ENCODE measurements at regions not wholly inside any gene's neighbourhood (a gene's known extent, or its start where the extent isn't known, plus 50 kb on each side); places are given as distances from the start of the nearest gene placed in this dataset.

DNA sequence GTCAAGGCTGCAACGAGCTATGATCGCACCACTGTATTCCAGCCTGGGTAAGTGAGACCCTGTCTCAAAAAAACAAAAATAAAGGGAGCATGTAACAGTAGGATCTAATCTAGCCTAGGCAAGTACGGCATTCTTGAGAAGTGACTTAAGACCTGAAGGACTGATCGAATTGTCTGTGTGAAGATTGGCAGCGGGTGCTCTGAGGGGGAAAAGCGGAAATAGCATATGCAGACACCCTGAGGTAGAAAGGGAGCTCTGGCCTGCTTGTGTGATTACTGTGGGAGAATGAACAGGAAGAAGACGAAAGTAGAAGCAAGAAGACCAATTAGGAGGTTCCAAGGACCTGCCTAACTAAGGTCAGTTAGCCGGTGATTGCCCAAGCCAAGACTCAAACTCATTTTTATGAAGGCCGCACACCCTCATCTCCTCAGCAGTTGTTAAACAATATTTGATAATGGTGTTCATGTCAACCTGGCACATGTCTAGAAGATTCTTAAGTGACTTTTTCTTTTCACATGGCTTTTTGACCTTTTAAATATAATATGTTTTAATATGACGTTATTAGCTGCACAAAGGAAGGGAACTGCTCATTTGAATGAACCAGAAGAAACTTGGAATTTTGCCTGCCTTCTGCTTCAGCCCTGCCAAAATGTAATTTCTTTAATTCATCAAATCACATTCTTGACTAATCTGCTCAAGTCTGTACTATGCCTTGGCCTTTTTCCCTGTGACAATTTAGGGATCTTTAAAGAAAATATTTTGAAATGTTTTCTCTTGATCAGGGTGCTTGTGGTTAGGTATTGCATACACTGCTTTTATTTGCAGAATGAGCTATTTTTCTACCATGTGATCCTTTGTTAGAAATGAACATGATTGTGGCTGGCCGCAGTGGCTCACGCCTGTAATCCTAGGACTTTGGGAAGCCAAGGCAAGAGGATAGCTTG, 289.2 kb upstream of the DMRT1 start:
- no peak for DNase-seq (ENCODE audit: low read depth)

DNA sequence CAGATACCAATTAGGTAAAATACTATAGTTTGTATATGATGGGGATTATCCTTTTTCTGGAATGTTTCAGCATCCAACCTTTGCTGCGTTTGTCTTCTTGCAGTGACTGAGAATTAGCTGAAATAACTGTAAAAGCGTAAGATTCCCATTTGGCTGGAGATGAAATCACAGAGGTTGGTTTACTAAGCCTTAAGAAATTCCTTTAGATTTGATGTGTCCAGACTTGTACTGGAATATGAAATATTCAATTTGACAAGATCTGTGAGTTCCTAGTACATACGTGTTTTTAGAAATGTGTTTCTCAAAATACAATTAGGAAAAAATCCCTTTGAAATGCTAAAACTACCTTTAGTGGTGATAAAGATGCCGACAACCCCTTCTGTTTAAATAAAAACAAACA, 286.0 kb upstream of the DMRT1 start:
- DNase-seq (ENCODE audit: low read depth) = no peak

DNA sequence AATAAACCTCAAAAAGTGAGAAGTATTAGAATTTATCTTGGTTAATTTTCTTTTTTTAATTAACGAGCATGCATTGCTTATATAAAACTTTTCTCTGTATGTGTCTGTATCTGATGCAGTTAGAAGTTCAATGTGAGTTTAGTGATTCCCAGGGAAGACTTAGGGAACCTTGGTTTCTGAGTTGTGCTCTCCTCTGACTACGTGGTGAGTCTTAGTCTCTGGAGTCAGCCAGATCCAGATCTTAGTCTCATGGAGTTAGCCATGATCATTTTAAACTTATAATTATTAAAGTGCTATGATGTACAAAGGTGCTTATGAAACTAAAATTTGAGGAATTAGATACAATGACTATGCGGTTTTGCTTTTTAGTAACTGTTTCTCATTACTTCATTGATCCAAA, 285.3 kb upstream of the DMRT1 start:
- no peak for DNase-seq (ENCODE audit: low read depth)

DNA sequence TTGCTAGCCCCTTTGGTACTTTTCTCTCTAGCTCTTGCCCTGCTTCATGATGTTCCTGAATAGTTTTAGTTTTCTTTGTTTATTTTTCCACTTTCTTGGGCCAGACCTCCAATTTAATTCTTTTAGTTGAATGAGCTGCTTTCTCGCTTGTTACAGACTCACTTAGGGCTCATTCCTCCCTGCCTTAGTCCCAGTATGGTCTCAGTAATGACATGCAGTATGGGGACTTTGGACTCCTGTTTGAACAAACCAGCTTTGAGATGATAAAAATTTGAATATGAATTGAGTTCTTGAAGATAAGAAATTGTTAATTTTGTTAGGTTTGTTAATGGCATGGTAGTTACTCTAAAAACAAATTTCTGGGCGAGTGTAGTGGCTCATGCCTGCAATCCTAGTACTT, 284.8 kb upstream of the DMRT1 start:
- DNase-seq (ENCODE audit: low read depth) = no peak

DNA sequence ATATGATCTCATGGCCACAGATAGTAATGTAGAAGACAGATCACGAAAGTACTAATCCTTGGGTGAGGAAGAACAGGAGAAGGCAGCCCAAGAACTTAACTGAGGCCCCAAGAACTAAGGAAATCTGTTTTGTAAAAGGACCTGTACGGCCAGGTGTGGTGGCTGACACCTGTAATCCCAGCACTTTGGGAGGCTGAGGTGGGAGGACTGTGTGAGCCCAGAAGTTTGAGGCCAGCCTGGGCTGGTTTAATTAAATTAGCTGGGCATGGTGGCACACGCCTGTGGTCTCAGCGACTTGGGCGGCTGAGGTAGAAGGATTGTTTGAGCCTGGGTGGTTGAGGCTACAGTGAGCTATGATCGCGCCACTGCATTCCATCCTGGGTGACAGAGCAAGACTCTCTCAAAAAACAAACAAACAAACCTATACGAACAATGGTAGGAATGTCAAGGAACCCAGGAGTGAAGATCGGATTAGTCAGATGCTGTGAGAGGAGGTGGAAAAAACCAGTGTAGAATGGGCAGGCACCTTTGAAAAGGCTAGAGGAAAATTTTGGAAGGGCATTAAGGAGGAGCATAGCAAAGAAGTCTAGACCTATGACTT, 283.8 kb upstream of the DMRT1 start:
- DNase-seq (ENCODE audit: low read depth) = no peak

DNA sequence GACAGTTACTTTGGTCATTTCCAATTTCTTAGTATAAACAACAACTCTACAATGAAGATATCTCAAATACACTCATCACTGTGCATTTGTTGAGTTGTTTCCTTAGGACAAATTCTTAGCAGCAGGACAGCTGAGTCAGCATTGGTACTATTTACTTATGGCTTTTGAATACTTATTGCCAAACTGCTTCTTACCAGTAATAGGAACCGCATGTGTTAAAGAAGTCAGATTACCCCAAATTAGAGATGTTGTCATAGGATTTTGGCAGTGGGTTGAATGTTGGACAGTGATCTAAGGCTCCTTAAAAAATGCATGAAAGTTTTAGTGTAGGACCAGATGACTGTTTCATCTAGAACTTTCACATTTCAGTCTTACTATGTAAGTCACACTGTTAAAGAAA, 280.1 kb upstream of the DMRT1 start:
- DNase-seq (ENCODE audit: low read depth) = no peak

DNA sequence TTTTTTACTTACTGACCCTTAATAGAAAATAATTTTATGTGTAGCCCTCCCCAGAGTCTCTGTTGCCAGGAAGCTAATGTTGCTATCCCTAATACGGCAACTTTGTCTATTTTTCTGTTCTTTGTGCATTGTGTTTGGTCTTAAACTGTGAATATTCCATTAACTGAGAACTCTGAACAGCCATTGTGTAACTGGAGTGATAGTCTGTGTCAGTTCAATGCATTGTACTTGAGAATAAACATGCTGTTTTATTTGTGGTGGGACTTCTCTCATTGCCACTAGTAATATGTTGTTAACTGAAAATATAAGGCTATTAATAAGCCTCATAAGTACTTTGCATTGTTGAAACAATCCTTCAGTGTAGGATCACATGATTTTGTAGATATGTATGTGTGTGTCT, 278.3 kb upstream of the DMRT1 start:
- no peak for DNase-seq (ENCODE audit: low read depth)

DNA sequence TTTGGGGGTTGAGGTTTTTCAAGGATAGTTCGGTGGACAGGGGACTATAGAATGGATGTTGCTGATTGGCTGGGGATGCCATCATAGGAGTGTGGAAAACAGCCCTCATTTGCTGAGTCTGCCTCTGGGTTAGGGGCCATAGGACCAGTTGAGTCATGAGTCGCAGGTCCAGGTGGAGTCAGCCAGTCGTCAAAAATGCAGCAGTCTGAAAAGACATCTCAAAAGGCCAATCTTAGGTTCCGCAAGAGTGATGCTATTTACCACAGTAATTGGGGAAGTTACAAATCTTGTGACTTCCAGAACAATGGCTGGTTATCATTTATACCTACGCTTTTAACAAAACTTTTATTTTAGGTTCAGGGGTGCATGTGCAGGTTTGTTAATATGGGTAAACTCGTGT, 276.0 kb upstream of the DMRT1 start:
- no peak for DNase-seq (ENCODE audit: low read depth)

DNA sequence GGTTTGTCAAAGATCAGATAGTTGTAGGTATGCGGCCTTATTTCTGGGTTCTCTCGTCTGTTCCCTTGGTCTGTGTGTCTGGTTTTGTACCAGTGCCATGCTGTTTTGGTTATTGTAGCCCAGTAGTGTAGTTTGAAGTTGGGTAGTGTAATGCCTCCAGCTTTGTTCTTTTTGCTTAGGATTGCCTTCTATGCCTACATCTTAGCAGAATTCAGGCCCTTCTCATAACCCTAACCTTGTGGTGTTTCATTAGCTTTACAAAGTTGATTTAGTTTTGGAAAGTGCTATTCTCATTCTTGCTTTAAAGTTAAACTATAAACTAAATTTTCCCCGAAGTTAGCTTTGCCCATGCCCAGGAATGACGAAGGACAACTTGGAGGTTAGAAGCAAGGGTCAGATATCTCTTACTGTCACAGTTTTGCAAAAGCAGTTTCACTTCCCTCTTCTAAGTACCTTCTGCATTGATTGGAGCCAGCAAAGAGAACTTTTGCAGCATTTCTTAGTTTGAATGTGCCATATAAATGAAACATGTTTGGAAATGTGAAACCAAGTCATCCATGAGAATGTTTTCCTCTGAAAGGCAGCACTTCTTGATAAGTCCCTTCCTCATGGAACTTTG, 274.3 kb upstream of the DMRT1 start:
- DNase-seq (ENCODE audit: low read depth) = no peak

DNA sequence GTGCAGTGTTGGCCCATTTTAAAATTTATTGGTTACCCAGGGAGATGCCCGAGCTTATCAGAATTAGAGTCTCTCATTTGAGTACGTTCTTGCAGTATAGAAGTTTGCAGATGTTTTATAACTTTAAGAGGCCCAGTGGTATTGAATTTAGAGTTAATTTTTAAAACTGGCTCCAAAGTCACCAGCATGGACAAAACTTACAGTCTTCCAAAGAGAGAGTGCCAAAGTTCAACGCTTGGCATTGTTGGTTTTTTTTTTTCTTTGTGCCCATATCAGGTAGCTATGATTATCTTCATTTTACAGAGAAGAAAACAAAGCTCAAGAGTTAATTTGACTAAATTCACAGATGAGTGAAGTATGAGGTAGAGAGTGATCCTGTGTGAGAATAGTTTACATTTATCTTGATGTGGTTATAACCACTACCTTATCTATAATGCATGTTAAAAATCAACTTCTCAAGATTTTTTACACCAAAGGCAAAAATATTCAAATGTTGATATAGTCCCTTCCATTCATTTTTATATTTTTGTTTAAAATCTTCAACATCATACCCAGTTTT, 273.7 kb upstream of the DMRT1 start:
- no peak for DNase-seq (ENCODE audit: low read depth)

DNA sequence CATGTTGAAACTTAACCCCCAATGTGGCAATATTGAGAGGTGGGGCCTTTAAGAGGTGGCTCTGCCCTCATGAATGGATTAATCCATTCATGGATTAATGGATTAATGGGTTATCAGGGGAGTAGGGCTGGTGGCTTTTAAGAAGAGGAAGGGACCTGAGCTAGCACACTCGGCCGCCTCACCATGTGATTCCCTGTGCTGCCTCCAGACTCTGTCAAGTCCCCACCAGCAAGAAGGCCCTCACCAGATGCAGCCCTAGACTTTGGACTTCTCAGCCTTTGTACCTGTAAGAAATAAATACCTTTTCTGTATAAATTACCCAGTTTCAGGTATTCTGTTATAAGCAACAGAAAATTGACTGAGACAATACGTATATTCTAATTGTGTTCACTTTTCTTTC, 272.2 kb upstream of the DMRT1 start:
- DNase-seq (ENCODE audit: low read depth) = no peak

DNA sequence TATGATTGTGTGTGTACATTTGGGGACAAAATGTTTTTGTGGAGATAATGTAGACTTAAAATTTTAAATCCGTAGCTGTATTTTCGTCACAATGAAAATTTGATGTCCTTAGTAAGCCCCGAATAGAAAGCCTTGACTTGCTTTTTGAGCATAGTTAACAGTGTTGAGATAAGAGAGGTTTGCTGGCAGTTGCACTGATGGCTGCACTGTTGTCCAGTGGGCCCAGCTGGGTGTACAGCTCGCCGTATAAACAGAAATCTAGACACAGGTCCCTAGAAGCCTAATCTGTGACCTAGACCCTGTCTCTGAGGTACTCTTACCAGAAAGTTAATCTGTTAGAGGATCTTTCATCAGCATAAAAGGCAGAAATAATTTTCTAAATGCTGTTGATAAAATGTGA, 271.3 kb upstream of the DMRT1 start:
- DNase-seq (ENCODE audit: low read depth) = no peak

DNA sequence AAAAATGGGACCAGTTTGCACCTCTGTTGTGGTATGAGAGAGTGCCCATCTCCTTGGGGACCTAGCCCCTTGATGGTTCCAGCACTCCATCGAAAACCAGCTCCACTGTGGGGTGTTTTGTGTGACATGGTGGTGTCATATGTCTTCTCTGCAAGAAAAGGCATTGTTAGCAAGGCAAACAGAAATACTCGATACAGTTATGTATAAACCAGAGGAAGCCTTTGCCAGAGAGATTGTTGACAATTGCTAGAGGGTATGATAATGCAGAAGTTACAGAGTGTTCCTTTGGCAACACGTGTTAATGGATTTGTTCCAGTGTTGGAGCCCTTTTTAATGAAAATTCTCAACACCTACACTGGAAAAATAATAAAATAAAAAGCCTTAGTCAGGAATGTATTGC, 270.4 kb upstream of the DMRT1 start:
- no peak for DNase-seq (ENCODE audit: low read depth)

DNA sequence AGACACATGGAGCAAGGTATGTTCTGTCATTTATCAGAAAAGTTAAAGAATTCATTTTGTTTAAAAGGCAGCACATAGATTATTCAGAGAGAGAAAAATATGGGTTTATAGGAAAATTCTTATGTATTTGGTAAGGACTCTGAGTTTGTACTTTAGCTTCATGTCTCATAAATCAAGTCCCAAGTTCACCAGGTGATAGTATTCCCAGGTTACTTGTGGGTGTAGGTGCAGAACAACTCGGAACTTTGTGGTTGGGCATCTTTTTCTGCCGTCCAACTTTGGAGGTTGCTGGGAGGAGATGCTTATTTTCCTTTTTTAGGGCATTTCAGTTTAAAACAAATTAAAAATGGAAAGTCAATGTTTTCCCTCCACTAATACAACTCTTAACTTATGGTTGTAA, 269.8 kb upstream of the DMRT1 start:
- DNase-seq (ENCODE audit: low read depth) = no peak

DNA sequence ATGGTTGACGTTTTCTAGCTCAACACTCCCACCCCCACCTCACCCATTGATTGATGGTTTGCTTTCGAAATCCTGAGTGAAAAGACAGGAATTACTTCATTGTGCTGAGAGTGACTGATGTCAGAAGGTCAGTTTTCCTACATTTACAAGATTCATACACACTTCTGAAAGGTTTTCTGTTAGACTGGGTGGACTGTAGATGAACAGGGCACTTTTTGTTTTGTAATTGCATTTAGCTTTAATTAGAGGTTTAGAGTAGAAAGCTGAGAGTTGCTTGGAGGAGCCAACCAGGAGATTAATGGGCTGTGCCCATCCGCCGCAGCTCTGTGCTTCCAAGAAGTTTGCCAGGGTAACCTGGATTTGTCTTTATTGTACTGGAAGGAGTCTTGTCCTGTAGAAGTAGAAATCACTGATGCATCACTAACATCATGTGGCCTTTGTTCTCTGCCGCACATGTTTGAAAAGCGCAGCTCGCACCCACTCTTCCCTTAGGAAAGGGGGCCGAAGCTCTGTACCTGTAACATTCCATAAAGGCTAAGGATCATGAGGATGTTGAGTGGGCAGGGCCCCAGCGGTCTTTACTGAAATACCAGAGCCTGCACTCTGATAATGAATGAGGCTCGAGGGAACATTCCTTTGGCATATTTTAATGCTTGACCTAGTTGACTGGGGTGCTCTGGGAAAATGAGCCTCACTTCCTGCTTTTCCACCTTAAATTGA, 267.6 kb upstream of the DMRT1 start:
- DNase-seq (ENCODE audit: low read depth) = no peak

DNA sequence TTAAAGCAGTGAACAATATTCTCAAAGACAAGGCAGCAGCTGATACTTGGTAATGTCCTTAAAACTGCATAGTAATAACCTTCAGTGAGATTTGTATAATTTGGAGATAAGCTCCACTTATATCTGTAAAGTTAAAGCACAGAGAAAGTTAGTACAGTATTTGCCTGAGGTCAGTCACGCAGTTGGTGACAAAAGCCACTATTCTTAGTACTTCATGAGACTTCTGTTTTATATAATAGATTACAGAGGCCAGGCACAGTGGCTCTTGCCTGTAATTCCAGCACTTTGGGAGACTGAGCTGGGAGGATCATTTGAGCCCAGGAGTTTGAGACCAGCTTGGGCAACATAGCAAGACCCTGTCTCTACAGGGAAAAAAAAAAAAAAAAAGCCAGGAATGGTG, 266.4 kb upstream of the DMRT1 start:
- no peak for DNase-seq (ENCODE audit: low read depth)

DNA sequence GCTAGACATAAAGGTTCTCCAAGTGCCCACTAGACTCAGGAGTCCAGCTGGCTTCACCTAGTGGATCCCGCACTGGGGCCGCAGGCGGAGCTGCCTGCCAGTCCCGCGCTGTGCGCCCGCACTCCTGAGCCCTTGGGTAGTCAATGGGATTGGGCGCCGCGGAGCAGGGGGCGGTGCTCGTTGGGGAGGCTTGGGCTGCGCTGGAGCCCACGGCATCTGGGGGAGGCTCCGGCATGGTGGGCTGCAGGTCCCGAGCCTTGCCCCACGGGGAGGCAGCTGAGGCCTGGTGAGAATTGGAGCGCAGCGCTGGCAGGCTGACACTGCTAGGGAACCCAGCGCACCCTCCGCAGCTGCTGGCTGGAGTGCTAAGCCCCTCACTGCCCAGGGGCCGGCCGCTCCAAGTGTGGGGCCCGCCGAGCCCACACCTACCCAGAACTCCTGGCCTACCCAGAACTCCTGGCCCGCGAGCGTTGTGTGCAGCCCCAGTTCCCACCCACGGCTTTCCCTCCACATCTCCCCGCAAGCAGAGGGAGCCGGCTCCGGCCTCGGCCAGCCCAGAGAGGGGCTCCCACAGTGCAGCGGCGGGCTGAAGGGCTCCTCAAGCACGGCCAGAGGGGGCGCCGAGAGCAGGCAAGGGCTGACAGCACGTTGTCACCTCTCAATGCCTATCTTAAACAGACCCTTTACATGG, 260.7 kb upstream of the DMRT1 start:
- no peak for DNase-seq (ENCODE audit: low read depth)

DNA sequence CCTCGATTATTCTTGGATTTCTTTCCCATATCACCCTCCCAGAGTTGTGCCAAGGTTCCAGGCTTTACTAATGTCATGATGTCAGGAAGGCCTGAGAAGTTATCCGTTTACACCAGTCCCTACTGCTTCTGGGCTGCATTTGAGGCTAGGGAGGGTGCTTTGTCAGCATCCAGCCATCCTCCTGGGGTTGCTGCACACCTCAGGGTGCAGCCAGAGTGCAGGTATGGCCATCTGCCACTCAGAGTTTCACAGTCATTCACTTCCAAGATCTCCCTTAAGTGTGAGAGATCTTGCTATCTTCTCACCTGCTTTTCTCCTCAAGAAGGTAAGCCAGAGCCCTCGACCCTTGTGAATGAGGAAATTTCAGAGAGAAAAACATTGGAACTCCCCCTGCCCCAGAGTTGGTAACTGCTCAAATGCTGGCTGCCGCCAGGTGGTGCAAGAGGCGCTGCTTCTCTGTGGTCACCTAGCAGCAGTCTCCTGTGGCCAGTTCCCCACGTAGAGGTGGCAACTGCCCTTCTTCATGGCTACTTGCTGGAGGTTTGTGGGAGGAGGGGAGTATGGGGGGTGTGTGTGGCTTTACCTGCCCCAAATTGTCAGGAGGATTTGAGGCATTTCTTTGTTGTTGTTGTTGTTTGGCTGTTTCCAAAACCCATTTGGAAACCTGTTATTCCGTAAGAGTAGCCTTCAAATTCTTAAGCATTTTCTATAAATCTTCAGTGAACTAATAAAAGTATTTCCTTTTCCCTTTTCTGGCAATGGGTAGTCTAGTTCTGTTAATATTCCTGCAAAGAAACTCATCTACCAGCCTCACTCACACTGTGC, 259.6 kb upstream of the DMRT1 start:
- no peak for DNase-seq (ENCODE audit: low read depth)

DNA sequence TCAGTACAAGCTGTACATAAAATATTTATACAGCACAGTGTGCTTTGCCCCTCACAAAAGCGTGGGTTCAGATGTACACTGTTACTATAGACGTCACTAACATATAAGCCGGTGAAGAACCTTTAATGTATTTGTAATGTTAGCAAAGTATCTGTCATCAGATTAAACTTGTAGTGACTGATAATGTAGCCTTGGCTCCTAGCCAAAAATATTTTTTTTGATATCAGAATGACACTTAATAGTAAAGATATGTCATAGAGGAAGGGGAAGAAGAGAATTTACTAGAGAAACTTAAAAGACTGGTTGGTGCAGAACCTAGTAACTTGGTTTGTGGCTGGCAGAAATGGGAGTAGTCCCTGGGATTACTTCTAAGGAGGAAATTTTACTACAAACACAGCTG, 258.7 kb upstream of the DMRT1 start:
- no peak for DNase-seq (ENCODE audit: low read depth)

DNA sequence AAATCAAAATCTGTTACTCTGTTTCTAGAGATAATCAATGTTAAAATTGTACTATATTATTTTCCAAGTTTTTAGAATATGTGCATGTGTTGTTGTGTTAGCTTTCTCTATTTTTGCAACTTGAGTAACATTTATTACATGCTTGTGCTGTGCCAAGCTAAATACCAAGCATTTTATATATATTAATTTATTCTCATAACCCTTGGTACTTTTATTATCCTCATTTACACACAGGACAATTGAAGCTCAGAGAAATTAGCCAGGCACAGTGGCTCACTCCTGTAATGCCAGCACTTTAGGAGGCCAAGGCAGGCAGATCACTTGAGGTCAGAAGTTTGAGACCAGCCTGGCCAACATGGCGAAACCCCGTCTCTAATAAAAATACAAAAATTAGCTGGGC, 254.0 kb upstream of the DMRT1 start:
- no peak for DNase-seq (ENCODE audit: low read depth)

Measured in LHCN-M2 (cell line).